NB4 (cell line): ENCODE measurements at regions not wholly inside any gene's neighbourhood (a gene's known extent, or its start where the extent isn't known, plus 50 kb on each side); places are given as distances from the start of the nearest gene placed in this dataset.

Experiments used
- DNase-seq: peaks from one replicate; pipeline ENCODE4 v3.0.0; 2010; ENCODE audit warnings: low read depth
- H3K4me3 ChIP-seq: one replicate; pipeline ENCODE4 v1.5.1; 2011; ENCODE audit warnings: mild to moderate bottlenecking, low read depth, low read length, moderate library complexity
- MYC ChIP-seq: IDR thresholded peaks from 2 replicates; pipeline ENCODE4 v1.6.1; 2011; ENCODE audit warnings: low read depth, low read length
- POLR2A ChIP-seq: IDR thresholded peaks from 2 replicates; pipeline ENCODE4 v1.6.1; 2011; ENCODE audit warnings: mild to moderate bottlenecking; ENCODE audit not compliant: insufficient read length; ENCODE audit errors: extremely low read depth
- TF ChIP-seq, protein P1 (sequence below): IDR thresholded peaks from 2 replicates; pipeline ENCODE4 v1.6.1; 2011; ENCODE audit warnings: low read depth, low read length
- TF ChIP-seq, protein P2 (sequence below): IDR thresholded peaks from one replicate; pipeline ENCODE4 v1.5.1; 2012; ENCODE audit warnings: low read depth, low read length

DNA sequence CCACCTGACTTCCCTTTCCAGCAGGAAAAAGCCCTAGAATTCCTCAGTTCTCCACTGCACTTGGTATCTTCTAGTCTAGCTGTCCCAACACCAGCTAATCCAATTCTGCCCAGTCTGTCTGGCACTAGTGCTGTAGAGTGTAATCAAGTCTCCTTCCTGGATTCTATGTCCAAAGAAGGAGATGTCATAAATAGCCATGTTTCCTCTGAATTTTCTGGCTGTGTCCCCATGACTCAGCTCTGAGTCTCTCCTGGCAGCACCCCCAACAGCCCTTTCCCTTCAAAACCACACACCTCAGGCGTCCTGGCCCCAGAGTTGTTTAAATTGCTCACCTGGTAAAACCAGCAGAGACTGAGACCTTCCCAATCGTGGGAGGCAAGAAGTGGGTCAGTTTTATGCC lies 197.2 kb downstream of the GRXCR1 start:
- DNase-seq = no peak
- H3K4me3 ChIP-seq = no peak overlapping the region
- TF ChIP-seq, protein P1, sequence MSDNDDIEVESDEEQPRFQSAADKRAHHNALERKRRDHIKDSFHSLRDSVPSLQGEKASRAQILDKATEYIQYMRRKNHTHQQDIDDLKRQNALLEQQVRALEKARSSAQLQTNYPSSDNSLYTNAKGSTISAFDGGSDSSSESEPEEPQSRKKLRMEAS = no peak
- TF ChIP-seq MYC (no peak), POLR2A (no peak)
- TF ChIP-seq, protein P2, sequence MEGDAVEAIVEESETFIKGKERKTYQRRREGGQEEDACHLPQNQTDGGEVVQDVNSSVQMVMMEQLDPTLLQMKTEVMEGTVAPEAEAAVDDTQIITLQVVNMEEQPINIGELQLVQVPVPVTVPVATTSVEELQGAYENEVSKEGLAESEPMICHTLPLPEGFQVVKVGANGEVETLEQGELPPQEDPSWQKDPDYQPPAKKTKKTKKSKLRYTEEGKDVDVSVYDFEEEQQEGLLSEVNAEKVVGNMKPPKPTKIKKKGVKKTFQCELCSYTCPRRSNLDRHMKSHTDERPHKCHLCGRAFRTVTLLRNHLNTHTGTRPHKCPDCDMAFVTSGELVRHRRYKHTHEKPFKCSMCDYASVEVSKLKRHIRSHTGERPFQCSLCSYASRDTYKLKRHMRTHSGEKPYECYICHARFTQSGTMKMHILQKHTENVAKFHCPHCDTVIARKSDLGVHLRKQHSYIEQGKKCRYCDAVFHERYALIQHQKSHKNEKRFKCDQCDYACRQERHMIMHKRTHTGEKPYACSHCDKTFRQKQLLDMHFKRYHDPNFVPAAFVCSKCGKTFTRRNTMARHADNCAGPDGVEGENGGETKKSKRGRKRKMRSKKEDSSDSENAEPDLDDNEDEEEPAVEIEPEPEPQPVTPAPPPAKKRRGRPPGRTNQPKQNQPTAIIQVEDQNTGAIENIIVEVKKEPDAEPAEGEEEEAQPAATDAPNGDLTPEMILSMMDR = no peak

DNA sequence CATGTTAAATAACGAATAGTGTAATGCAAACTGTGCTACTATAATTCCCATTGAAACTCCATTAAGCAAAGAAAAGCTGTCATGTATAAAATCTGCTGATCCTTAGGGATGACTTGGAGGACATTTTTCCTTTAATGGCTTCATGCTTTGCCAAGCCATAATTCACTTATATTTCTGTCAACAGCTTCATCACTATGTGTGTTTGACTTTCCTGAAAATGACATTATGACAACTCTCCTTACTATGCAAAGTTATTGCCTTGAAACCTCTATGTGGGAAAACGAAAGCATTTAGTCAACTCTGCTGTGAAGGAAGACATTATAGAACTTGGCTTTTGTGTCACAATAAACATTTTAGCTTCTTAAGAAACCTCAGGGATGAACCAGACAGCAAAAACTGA lies 210.5 kb downstream of the GRXCR1 start:
- TF ChIP-seq, protein P1 = no peak
- TF ChIP-seq POLR2A = no peak
- TF ChIP-seq, protein P2 = no peak
- no peak for TF ChIP-seq MYC
- no peak overlapping the region for H3K4me3 ChIP-seq
- DNase-seq = no peak

DNA sequence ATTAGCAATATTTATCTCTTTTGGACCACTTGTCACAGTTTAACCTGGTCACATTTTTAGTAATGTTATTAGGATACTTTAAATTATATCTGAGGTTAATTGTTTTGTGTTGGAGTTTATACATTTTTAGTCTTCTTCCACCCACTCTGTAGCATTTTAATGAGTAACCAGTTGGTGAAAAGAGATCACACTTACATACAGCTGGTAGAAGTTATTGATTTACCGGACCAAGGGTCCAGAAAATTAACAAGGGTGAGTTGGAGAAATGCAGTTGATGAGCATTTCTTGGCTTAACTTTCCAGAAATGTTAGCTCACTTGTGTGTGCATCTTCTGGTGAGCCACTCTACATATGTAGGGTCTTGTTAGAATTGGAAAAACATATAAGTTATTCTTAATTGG lies 219.6 kb downstream of the GRXCR1 start:
- DNase-seq = no peak
- TF ChIP-seq, protein P2 = no peak
- TF ChIP-seq, protein P1 = no peak
- no peak for TF ChIP-seq POLR2A
- H3K4me3 ChIP-seq = no peak overlapping the region

DNA sequence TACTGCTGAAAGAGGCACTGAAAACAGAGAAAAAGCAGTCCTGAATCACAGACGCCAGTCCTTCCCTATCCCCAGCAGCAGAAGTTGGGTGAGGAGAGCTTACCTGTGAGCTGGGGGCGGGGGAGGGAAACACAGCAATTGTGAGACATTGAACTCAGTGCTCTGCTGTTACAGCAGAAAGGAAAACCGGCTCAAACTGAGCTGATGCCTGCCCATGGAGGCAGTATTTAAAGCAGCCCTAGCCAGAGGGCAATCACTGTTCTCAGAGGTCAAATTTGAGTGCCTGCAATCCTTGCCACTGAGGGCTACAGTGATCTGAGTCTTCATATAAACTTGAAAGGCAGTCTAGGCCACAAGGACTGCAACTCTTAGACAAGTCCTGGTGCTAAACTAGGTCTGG lies 220.7 kb downstream of the GRXCR1 start:
- H3K4me3 ChIP-seq = no peak overlapping the region
- DNase-seq = no peak
- TF ChIP-seq MYC (no peak), POLR2A (no peak)
- TF ChIP-seq, protein P2 = no peak
- TF ChIP-seq, protein P1 = no peak

DNA sequence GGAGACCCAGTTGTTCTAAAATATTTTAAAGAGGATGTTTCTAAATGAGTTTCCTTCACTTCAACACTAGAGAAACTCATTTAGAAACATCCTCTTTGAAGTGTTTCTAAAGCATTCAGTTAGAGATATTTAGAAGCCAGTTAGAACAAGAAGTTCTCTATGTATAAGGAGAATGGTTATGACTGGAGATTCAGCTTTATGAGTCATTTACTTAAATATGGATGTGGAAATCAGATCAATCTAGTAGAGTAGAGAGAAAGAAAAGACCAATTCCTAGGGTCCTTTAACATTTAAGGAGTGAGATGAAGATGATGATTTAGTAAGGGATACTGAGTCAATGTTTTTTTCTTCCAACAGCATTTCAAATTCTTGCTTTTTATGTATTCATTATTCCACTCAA lies 234.1 kb downstream of the GRXCR1 start:
- no peak for DNase-seq
- TF ChIP-seq, protein P2 = no peak
- TF ChIP-seq, protein P1 = no peak
- TF ChIP-seq POLR2A (no peak), MYC (no peak)
- no peak overlapping the region for H3K4me3 ChIP-seq
